K562 (cell line): ENCODE measurements at regions not wholly inside any gene's neighbourhood (a gene's known extent, or its start where the extent isn't known, plus 50 kb on each side); places are given as distances from the start of the nearest gene placed in this dataset.

ENCODE experiments used
- ATAC-seq: fragments of 200-7000 bp; cut with Tn5 transposase; 3 replicates; pipeline ENCODE4 v1.9.1; 2020; ENCODE audit warnings: moderate library complexity
- BruUV-seq: library from RNA; stranded (reverse); fragments of 400-500 nt; replicated peaks from 2 replicates; lab custom pipeline; 2021; lab: Mats Ljungman, UMichigan
- CTCF ChIA-PET: fragments of 300-600 bp; formaldehyde crosslinking; extraction: SDS; loops from one replicate; lab custom pipeline; 2021; ENCODE audit warnings: low intra/inter-chr PET ratio; lab: Yijun Ruan, JAX
- POLR2A ChIA-PET: fragments of 300-600, 350-650 bp; sonication (Branson Sonifier 250); formaldehyde crosslinking; extraction: SDS; loops from one replicate; lab custom pipeline; 2021; ENCODE audit warnings: antibody characterized with exemption, inconsistent platforms; lab: Yijun Ruan, JAX
- DNase-seq, 4 experiments: peaks; one replicate each; pipeline versions ENCODE4 v3.0.0 to v3.0.0-alpha.2; 2011 to 2018; ENCODE audit warnings: low spot score in 3 of 4, mixed read lengths in 3 of 4; ENCODE audit errors: extremely low read depth in 1 of 4
- FAIRE-seq: peaks from 2 replicates; lab custom pipeline; 2011; peaks lifted over from hg19 to GRCh38; lab: Jason Lieb, UNC
- H2AFZ ChIP-seq: 2 replicates; pipeline ENCODE4 v1.6.0; 2011; ENCODE audit warnings: low read depth, low read length, control low read depth, inconsistent platforms
- H3K27ac ChIP-seq: fragments of 200-600 bp; 3 replicates; pipeline ENCODE4 v1.8.0; 2011; ENCODE audit warnings: low read depth, mild to moderate bottlenecking, control low read depth, inconsistent platforms, low read length, moderate library complexity, mixed read lengths; ENCODE audit errors: extremely low read depth
- H3K27me3 ChIP-seq, 2 experiments: fragments of 300-600 bp in 1 of 2; 2 replicates in 1 of 2; 3 replicates in 1 of 2; pipeline versions ENCODE4 v1.6.0 to v1.8.0; 2011; ENCODE audit warnings: inconsistent platforms in 2 of 2, low read length in 2 of 2, mild to moderate bottlenecking in 1 of 2, mixed read lengths in 1 of 2, moderate library complexity in 1 of 2; ENCODE audit not compliant: control insufficient read depth in 2 of 2, insufficient read depth in 2 of 2
- H3K36me3 ChIP-seq: fragments of 300-600 bp; 3 replicates; pipeline ENCODE4 v1.8.0; 2011; ENCODE audit warnings: mild to moderate bottlenecking, low read length, inconsistent platforms; ENCODE audit not compliant: control insufficient read depth, insufficient read depth
- H3K4me1 ChIP-seq, 2 experiments: fragments of 200-600 bp in 1 of 2; replicated peaks in 1 of 2; 2 replicates in 1 of 2; 3 replicates in 1 of 2; pipeline versions ENCODE4 v1.5.1 to v1.8.0; 2011; ENCODE audit warnings: inconsistent platforms in 2 of 2, low read length in 2 of 2, mild to moderate bottlenecking in 1 of 2, mixed read lengths in 1 of 2, moderate library complexity in 1 of 2; ENCODE audit not compliant: control insufficient read depth in 2 of 2, insufficient read depth in 2 of 2
- H3K4me2 ChIP-seq: 2 replicates; pipeline ENCODE4 v1.6.1; 2011; ENCODE audit warnings: low read length, control low read depth, inconsistent platforms, mixed read lengths; ENCODE audit not compliant: insufficient read depth
- H3K4me3 ChIP-seq: fragments of 200-600 bp; sonication (generic), shearing (Covaris generic); 2 replicates; pipeline ENCODE4 v1.5.1; 2016; ENCODE audit warnings: control low read depth, inconsistent platforms
- H3K79me2 ChIP-seq: fragments of 200-600 bp; 3 replicates; pipeline ENCODE4 v1.8.0; 2011; ENCODE audit warnings: low read length, inconsistent platforms; ENCODE audit not compliant: control insufficient read depth, insufficient read depth
- H3K9ac ChIP-seq, 2 experiments: 2 replicates each; pipeline versions ENCODE4 v1.6.0 to v1.6.1; 2011; ENCODE audit warnings: low read depth in 2 of 2, low read length in 2 of 2, control low read depth in 1 of 2, inconsistent platforms in 1 of 2, mild to moderate bottlenecking in 1 of 2, mixed read lengths in 1 of 2; ENCODE audit not compliant: insufficient read depth in 1 of 2
- H3K9me1 ChIP-seq: one replicate; pipeline ENCODE4 v1.6.0; 2011; ENCODE audit warnings: inconsistent platforms, mild to moderate bottlenecking, low read length, moderate library complexity; ENCODE audit not compliant: control insufficient read depth, insufficient read depth
- H3K9me3 ChIP-seq: replicated peaks from 2 replicates; pipeline ENCODE4 v1.5.1; 2011; ENCODE audit warnings: low read depth, low read length, inconsistent platforms; ENCODE audit not compliant: control insufficient read depth, insufficient read depth
- H4K20me1 ChIP-seq: replicated peaks from 2 replicates; pipeline ENCODE4 v1.6.1; 2011; ENCODE audit warnings: low read length, inconsistent platforms, mixed read lengths; ENCODE audit not compliant: control insufficient read depth, insufficient read depth
- E2F5 ChIP-seq: sonication (generic); formaldehyde crosslinking; IDR thresholded peaks from 2 replicates; pipeline ENCODE4 v1.8.0; 2022; ENCODE audit warnings: mild to moderate bottlenecking, missing genetic modification reagents
- EWSR1 ChIP-seq: fragments of 450-650 bp; IDR thresholded peaks from 2 replicates; pipeline ENCODE4 v1.6.1; 2018; ENCODE audit warnings: borderline replicate concordance, mild to moderate bottlenecking, low read depth, moderate library complexity; ENCODE audit not compliant: partially characterized antibody
- MCM5 ChIP-seq: fragments of 450-650 bp; IDR thresholded peaks from 2 replicates; pipeline ENCODE4 v1.6.1; 2016; ENCODE audit warnings: low read depth
- NR4A1 ChIP-seq, 2 experiments: fragments of 250-450 bp in 1 of 2; fragments of 450-650 bp in 1 of 2; sonication (Bioruptor Pico) in 1 of 2; IDR thresholded peaks; 2 replicates each; pipeline versions ENCODE4 v1.4.0 to v1.6.1; 2016 to 2020; ENCODE audit warnings: mild to moderate bottlenecking in 2 of 2, missing compliant biosample characterization in 1 of 2, missing genetic modification characterization in 1 of 2, moderate library complexity in 1 of 2
- PBX2 ChIP-seq, 2 experiments: IDR thresholded peaks in 1 of 2; conservative IDR thresholded peaks in 1 of 2; 2 replicates each; pipeline ENCODE4 v1.6.1; 2016; ENCODE audit warnings: low read depth in 2 of 2, mild to moderate bottlenecking in 1 of 2, missing compliant biosample characterization in 1 of 2, missing genetic modification characterization in 1 of 2, moderate library complexity in 1 of 2
- POLR2AphosphoS2 ChIP-seq: IDR thresholded peaks from 2 replicates; pipeline ENCODE4 v1.6.1; 2012; ENCODE audit warnings: low read length, improper control_type of control experiment
- WGBS: fragments of 100-300 bp; shearing (Covaris generic); methylation state at CpG from one replicate; pipeline ENCODE4 v1.1.6; 2016; ENCODE audit warnings: low coverage, mixed read lengths; ENCODE audit not compliant: insufficient coverage; ENCODE audit errors: missing lambda C conversion rate; 5-methylcytosine and 5-hydroxymethylcytosine counted together
- in situ Hi-C: fragments of 300-500 bp; cut with MboI; formaldehyde crosslinking; loops from 4 replicates; pipeline ENCODE4 v1.15.0; 2018; ENCODE audit warnings: inconsistent platforms, mixed read lengths
- intact Hi-C: fragments of 100-400 bp; cut with micrococcal nuclease; formaldehyde crosslinking; loops from 2 replicates; pipeline ENCODE4 v1.14.2; 2022
- TF ChIP-seq, protein P1 (sequence below): sonication (generic); formaldehyde crosslinking; IDR thresholded peaks from 2 replicates; pipeline ENCODE4 v1.8.0; 2022; ENCODE audit warnings: missing genetic modification reagents, mild to moderate bottlenecking, moderate library complexity, borderline replicate concordance

- TF ChIP-seq E2F5 (CRISPR knock-in tag) (no peak), EWSR1 (no peak), NR4A1 (CRISPR knock-in tag; IDR thresholded peaks at IDR 0.05) (no peak), NR4A1 (tag; IDR thresholded peaks at IDR 0.05) (no peak)
Measured at GRCh38 chr6:24006254-24006653, 119.8 kb upstream of the NRSN1 start (continued).

DNA sequence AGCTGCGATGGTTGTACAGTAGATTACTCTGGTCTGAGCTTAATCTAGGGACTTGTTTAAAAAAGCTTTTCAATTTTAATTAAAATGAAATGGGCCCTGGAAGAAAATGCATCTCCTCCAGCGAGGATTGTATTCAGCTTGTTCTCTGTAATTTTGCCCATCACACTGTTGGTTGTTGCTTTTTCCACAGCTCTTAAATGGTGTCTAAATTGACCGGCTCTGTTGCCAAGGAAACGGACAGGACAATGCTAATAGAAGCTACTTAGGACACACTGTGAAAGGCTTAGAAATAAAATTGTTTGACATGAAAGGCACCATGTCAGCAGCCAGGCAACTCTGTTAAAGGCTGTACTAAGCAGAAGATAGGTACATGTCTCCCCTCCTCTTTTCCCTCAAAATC is 116.7 kb upstream of the NRSN1 start:
- no peaks in the 10 kb centered on the region for H3K4me1 ChIP-seq
- DNase-seq (no peak), FAIRE-seq (no peak), ATAC-seq (no peak)
- no peak overlapping the region for H3K4me3 ChIP-seq
- no peak overlapping the region for H3K27ac ChIP-seq
- no peak overlapping the region for H3K9ac ChIP-seq
- H2AFZ ChIP-seq: no peak overlapping the region
- WGBS: 0% methylated on average over 4 of the region's 4 CpGs
- ChIA-PET CTCF (no interaction called here), POLR2A (no interaction called here)
- no peaks in the 10 kb centered on the region for H3K36me3 ChIP-seq
- no TSS peak for BruUV-seq
- in situ Hi-C loops: no loop called here
- H3K9me1 ChIP-seq: no peaks in the 10 kb centered on the region
- H3K79me2 ChIP-seq: no peaks in the 10 kb centered on the region
- TF ChIP-seq, protein P1, sequence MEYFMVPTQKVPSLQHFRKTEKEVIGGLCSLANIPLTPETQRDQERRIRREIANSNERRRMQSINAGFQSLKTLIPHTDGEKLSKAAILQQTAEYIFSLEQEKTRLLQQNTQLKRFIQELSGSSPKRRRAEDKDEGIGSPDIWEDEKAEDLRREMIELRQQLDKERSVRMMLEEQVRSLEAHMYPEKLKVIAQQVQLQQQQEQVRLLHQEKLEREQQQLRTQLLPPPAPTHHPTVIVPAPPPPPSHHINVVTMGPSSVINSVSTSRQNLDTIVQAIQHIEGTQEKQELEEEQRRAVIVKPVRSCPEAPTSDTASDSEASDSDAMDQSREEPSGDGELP (CRISPR knock-in tag): no peak
- TF ChIP-seq MCM5: no peak
- TF ChIP-seq POLR2AphosphoS2: no peak
- no peak for TF ChIP-seq PBX2 (CRISPR knock-in tag; IDR thresholded peaks at IDR 0.05; ENCODE audit: low read depth)
- no peak for TF ChIP-seq PBX2 (tag; conservative IDR thresholded peaks at IDR 0.05; ENCODE audit: low read depth)
- H3K4me2 ChIP-seq: no peak overlapping the region
- no peaks in the 10 kb centered on the region for H4K20me1 ChIP-seq
- H3K27me3 ChIP-seq: no peaks in the 10 kb centered on the region
- intact Hi-C loops: no loop called here
- H3K9me3 ChIP-seq: peaks cover 5% of the 10 kb centered on the region; the same call in 1 of the 2 replicates
